CD4-positive, alpha-beta T cell treated with Interferon alpha-2 for 1 hour (primary cell): ENCODE measurements at regions not wholly inside any gene's neighbourhood (a gene's known extent, or its start where the extent isn't known, plus 50 kb on each side); places are given as distances from the start of the nearest gene placed in this dataset.
A peak's percentile ranks its signal among the peaks of the same experiment; 100 is the strongest.

Source experiments
- DNase-seq, 2 donors: peaks; one replicate each; pipeline ENCODE4 v3.0.0-alpha.2; 2020 to 2022

DNA sequence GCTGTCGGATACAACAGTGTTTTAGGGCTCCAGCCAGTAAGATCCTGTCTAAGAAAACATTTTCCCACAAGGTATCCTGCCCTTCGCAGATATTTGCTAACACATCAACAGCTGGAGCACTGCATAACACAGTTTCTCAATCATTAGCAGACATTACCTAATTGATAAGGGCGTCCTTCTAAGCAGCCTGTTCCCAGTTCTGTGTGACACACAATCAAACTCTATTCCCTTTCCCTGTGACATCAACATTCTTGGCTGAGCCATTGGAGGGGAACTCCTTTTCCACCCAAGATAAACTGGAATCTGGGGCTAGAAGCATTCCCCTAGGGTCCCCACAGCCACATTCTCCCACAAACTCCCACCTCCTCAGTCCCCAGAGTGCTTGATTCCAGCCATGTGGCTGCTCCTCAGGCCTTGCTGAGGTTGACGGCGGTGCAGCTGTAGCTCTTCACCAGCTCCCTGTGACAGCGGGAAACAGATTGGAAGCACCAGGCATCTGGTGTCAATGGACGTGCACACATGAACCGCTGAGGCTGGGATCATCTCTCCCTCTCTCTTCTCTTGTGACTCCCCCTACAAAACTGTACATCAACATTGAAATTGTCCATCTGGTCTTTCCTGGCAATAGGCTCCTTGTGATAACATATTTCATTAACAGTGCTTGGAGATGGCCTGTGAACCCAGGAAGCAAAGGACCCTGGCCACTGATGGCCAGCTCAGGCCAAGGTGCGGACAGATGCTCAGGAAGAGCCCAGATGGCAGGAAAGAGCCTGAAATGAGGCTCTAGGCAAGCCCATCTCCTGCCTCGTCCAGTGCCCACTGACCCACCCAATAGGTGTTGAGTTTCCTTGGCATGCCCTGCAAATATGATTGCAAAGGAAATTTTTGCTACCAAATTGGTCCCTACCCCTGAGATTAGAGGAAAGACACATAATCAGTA lies 131.1 kb upstream of the TBX20 start:
- DNase-seq, result no peak

DNA sequence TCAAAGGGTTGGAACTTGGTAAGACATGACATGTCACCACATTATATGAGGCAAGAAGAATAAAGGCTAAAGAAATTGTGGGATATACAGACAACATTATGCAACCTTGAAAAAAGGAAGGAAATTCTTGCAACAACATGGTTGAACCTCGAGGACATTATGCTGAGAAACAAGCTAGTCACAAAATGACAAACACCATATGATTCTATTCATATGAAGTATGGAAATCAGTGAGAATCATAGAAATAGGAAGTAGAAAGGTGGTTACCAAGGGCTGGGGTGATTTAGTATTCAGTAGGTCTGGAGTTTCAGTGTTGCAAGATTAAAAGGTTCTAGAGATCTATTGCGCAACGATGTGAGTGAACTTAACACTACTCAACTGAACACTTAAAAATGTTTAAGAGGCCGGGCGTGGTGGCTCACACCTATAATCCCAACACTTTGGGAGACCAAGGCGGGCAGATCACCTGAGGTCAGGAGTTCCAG lies 126.9 kb upstream of the TBX20 start:
- peak in 1 of 2 donors; percentile 3 for DNase-seq

DNA sequence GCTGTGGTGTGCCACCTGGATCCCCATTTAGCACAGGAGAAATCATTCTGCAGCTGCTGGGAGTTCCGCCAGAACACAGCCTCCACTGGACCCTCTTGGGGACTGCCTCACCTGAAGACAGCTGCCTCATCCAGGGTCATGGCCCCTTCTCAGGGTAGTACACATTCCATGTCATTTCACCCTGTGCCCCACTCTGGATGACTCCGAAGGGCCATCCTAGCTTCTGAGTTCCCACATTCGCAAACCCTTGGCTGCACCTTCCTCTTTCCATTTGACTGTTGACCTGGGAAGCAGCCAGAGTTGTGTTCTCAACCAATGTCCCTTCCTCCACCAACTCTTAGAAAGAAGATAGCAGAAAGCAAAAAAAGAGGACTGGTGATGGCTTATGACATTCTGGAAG lies 125.6 kb upstream of the TBX20 start:
- DNase-seq, result no peak

DNA sequence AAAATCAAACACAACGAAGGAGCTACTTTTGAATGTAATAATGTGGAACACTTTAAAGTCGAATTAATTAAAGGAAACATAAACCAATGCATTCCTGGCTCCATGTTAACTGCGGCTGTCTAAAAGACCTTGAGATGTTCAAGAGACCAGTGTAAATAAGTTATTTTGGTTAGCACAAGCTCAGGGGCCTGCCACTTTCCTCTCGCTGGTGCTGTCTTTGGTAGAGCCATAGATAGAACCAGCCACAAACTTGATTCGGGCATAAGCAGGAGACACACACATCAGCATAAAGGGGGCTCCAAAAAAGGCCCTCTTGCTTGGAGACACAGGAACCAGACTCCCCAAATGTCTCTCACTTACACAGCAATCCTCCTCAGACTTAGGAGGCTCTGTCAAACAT lies 121.6 kb upstream of the TBX20 start:
- DNase-seq, result no peak

DNA sequence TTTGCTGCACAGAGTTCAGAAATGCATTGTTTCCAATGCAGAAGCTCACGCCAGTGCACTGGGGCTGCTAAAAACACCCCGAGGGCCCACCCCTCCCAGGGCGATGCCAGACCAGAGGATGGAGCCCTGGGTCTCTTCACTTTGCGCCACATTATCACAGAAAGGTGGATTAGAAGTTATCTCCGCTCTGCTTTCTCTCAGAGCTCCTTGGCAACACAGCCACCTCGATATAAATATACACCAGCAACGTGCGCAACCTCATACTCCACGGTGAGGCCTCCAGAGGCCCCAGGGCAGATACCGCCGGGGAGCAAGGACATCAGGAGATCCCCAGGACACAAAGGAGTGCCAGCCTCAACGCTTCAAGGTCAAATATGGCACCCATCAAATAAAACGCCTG lies 121.0 kb upstream of the TBX20 start:
- no peak for DNase-seq

DNA sequence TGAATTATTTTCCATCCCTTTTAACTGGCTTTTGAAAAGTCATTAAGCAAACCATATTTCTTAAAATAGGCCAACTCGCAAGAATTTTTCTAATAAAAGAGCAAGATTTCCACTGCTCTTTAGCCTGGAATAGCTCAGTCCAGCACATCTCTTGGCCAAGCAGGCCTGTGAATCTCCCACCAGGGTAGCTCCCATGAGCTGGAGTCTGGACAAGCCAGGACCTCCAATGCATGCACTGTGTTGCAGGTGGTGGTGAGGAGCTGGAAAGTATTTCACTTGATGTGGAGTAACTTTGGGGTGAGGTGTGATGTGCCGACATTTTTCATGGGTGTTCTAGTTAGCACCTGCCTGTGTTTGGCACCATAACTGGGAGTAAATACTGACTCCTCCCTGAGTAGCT lies 117.3 kb upstream of the TBX20 start:
- no peak for DNase-seq

DNA sequence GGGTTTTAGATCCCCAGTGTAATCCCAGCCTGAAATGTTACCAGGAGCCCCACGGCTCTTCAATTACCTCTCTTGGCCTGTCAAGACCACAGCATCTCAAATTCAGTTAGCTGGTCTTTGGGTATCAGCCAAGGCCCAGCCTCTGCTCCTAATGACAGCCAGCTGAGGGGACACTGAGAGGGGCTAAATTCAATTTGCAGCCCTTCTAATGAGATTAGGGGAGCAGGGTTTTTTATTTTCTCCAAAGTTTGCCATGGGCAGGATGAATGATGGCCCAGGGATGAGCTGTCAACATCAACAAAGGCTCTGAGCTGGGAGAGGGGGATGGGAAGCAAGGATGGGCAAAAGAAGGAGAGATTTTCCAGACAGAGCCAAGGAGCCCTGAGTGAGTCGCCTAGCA lies 116.8 kb upstream of the TBX20 start:
- no peak for DNase-seq

DNA sequence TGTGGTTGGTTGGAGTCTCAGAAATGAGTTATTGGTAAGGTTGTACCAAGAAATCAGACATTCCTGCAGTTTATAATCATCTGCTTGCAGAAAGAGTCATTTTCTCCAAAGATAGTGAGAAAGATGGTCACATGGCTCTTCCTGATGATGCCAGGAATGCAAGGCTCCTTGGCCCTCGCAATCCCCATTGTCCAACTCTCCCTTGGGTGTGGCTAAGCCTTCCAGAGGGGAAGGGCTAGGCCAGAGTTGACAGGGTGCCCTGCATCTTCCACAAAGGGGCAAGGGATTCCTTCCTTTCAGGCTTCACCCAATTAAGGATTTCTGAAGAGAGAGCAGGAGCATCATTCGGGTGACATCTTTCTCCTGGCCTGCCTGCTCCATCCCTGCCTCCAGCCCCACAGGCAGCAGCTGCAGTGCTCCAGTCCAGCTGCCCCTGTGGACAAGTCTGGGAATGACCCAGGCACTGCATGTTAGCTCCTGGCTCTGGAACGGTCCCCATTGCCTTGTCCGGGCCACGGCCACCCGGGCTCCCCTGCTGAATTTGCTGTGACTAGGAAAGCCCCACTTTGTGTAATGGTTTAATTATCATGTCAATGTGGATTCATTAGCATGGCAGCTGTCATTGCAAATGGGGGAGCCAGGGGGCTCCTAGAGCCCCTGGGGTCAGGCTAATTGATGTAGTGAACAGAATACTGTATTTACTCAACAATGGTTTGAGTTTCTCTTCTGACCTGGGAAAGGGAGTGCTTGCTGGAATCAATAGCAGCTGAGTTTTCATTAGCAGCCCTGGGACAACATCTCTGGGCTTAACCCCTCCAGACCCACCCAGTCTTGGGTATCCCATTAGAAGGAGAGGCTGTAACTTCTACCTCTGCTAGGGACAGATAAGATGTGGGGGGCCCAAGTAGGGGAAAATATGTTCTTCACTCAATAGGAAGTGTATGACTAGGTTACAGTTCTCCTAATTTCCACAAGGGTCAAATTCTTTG lies 112.6 kb upstream of the TBX20 start:
- DNase-seq, result no peak

DNA sequence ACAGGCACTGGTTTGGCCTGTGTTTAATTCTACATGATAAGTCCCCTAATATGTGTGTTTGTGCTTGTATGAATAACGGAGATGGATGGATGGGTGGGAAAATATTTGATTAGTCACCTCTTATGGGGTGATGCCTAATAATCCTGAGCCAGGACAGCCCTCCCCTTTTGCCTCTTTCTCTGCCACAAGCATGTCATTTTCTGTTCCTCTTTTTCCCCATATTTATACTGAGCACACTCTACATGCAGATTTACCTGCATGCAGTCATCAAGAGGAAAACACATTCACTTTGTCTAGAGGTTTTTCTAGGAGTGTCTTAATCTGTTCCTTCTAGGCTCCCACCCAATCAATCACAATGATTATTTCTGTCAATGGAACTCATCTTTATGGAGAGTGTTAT lies 111.6 kb upstream of the TBX20 start:
- DNase-seq, result no peak

DNA sequence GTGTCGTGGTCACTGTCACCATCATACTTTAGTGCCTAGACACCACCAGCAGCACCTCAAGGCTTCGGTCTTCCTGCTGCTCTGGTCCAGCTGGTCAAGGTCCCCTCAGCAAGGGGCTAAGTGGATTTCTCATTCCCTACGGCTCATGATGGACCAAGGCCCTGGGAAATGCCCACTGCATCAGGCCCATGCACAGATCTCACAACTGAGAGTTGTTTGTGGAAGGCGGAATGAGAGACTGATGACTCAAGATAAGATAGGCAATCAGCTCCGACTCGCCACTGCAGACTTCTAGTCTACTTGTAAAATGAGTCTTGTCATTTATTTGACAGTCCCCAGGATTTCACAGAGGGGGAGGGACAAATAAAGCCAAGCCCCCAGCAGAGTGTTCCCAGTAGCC lies 108.4 kb upstream of the TBX20 start:
- no peak for DNase-seq

DNA sequence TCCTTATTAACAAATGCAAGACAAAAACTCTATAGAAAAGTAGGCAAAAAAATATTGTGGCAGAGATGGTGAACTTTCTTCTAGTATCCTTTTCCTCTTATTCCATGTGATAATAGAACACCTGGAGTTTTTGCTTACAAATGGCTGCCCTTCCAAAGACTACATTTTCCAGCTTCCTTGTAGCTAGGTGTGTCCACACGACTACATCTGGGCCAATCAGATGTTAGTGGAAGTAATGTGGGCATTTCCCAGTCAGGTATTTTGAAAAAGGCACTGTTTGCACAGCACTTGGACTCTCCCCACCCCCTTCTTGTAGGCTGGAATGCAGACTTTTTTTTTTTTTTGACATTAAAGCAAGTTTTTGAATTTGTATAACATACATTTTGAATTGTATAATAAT lies 105.5 kb upstream of the TBX20 start:
- DNase-seq, result no peak

DNA sequence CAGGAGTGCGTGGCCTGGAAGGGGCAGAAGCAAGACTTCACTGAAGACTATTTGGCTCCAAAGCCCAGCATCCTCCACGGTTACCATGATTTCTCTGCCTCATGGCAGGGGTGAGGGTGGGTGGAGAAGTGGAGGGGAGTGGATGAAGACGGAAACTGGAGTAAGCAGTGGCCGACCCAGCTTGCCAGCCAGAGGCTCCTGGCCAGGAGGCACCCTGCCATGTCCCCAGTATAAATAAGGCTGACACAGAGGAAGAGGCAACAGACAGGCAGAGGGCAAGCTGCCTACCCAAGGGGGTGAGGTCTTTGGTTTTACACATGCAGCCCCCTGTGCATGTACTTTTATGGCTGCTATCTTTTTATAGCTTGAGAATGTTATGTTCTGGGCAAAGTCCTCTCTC lies 102.6 kb upstream of the TBX20 start:
- no peak for DNase-seq

DNA sequence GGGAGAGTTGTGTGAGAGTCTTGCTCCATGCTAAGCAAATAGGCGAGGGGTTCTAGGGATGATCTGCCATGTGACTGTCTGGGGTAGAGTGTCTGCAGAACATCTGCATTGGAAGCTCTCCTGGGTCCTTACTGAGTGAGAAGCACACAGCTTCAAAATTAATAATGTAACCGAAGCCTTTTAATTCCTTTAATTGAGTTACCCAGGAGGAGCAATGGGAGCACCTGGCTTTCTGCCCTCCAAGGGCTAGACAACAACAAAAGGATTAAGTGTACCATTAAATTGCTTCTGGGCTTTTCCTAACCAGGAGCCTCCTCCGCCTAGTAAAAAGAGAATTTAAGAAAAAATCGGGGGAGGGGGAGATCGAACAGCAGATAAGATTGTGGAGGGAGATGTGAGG lies 102.0 kb upstream of the TBX20 start:
- DNase-seq, result no peak

DNA sequence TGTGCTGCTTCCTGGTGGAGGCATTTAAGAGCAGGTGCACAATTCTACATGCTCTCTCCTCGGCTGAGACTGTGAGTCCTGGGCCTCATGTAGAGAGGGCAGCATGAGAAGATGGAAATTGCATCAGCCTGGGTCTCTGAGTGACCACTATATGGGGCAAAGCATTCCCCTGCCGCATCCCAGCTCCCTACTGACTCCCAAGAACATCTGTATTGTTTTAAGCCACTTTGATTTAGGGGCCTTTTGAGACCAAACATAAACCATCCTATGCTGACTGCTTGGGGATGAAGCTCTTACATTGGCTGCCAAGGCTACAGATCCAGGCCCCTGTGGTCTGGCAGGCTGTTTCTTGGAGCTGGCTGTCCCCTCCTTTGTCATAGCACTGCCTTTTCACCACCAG lies 101.3 kb upstream of the TBX20 start:
- DNase-seq, result no peak

DNA sequence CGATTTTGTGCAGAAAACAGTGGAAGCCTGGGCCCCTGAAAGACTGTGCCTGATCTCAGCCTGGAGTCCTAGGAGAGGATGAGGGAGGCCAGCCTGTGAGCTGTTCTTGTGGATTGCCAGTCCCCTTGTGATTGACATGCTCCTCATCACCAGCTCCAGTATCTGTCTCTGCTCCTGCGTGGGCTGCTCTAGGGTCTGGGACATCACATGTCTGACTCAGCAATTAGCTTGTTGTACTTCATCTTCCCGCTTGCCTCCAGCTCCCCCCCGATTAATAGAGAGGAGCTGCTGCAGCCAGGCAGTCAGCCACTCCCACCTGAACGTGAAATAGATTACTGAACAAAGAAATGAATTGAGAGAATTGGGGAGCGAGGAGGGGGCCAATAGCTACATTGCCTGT lies 99.6 kb upstream of the TBX20 start:
- no peak for DNase-seq

DNA sequence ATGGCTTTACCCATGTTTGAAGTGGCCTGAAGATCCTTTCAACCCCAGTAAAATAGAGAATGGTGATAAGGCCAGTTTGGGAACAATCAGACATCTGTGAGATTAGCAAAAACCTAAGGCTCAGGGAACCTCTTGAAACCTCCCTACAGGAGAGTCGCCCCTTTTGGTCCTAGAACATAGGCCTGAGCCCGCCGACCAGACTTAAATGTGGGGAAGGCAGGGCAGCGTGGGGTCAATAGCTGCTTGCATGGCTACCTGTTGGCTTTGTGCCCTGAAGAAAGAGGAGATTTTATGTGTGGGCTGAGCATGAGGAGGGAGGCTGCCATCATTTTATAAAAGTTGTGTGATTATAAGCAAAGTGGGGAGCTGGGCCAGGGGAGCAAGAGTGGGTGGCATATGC lies 97.6 kb upstream of the TBX20 start:
- DNase-seq, result no peak

DNA sequence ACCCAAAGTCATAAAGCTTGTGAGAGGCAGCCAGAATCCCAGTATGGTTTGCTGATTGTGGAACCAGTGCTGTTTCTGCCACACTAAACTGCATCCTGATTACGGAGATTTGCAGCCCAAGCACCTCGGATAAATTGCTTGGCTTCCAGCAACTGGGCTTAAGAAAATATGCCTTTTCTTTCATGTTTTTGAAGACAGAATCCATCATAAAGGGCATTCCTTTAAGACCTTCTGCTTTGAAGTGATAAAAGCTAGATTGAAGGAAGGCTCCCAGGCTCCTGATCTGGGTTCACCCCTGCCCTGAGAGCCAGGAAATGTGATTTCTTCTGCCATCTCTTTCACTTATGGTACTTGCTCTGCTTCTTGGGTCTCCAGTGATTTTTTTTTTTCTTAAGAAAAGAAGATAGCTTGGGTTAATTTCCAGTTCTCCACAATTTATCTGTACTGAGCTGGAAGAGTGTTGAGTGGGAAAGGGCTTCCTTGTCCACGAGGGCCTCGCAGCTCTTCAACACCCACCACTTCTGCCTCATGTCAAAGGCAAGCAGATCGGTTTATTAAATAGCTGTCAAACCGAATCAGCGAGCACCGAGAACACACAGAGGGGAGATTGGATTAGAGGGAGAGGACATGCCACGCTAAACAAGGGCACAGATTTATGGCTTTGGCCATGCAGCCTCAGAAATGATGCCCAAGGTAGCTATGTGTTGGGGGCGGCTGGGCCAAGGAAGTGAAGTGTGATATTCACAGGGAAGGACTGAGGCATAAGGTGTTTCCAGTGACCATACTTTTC lies 94.9 kb upstream of the TBX20 start:
- no peak for DNase-seq

DNA sequence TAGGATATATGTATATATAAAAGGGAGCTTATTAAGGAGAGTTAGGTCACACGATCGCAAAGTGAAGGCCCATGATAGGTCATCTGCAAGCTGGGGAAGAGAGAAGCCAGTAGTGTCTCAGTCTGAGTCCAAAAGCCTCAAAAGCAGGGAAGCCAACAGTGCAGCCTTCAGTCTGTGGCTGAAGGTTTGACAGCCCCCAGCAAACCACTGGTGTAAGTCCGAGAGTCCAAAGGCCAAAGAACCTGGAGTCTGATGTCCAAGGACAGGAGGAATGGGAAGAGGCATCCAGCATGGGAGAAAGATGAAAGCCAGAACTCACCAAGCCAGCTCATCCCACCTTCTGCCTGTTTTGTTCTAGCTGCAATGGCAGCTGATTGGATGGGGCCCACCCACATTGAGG lies 88.9 kb upstream of the TBX20 start:
- no peak for DNase-seq

DNA sequence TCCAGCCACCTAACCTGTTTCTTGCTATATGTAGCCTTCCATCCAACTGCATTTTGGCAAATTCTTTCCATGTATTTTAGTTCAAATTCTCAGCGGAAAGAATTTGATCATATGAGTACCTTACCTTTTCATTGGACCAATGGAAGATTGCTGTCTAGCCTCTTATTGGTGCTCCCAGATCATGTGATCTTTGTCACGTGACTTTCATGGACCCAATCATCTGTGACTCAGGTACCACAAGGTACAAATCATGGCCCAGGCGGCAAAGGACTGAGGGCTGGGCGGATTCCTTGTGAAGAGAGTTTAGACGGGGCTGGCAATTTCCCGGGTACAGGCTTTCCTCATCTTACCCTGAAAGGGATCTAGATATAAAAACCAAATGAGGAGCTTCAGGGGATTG lies 85.9 kb upstream of the TBX20 start:
- no peak for DNase-seq

DNA sequence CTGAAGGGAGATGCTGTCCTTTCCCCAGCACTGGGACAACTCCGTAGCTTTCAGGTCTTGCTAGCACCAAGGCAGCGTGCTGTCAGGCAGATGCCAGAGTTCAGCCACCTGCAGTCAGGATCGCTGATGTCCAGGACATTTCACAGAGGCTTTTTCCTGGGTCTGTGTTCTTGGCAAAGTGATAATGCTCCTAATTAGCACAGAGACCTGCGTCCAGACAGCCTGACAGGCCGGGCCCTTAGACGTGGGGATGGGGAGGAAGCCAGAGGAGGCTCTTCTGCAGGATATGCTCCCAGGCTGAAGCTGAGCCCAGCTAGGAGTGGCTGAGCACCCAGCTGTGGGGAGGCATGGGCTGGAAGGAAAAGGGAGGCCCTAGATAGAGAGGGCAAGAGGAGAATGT lies 82.5 kb upstream of the TBX20 start:
- DNase-seq, result no peak

DNA sequence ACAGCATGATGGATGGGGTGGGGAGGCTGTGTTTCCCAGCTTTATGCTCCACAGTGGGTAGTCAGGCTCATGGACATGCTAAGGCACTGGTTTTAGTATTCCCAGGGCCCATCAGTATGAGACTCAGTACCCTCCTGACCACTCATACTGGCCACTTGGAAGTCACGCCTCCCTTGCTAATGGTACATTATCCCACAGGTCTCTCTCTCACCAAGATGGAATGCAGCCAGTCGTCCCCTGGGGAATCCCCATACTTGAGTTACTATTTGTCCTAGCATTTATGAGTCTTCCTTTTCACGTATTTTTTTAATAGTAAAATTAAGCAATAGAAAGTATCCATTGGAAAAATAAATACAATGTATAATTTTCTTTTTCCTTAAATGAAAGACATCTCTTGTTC lies 80.6 kb upstream of the TBX20 start:
- DNase-seq, result no peak

DNA sequence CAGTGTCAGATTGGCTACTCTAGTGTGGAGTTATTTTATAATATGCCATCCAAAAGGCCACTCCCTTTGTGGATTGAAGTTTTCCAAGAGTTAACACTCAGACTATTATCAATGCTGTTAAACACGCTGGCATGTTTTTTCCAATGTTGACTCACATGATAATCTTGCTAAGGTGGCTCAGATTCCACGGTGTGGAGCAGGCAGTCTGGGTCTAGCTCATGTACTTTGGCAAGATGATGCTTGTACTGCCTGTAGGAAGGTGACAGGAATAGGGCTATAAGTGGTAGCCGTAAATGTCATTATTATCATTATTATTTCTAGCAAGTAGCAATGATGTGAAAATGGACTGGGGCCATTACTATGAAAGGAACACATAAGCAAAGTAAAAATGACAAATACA lies 79.4 kb upstream of the TBX20 start:
- DNase-seq, result no peak
